ENCODE measurements at regions not wholly inside any gene's neighbourhood (a gene's known extent, or its start where the extent isn't known, plus 50 kb on each side); places are given as distances from the start of the nearest gene placed in this dataset.

GRCh38 chr6:40889137-40889832 lies 149.7 kb downstream of the UNC5CL start:
- TF ChIP-seq CTCF (conservative IDR thresholded peaks at IDR 0.05 in 1 of 2, IDR thresholded peaks at IDR 0.05 in 1 of 2; ENCODE audit: extremely low read depth in 1 of 2, insufficient read depth in 1 of 2, low read depth in 1 of 2, low read length in 2 of 2) (no peak), EZH2 (IDR thresholded peaks at IDR 0.05; ENCODE audit: borderline replicate concordance, low read length) (no peak)

All from mammary epithelial cell (primary cell).